Fibroblast of lung (primary cell): ENCODE measurements at regions not wholly inside any gene's neighbourhood (a gene's known extent, or its start where the extent isn't known, plus 50 kb on each side); places are given as distances from the start of the nearest gene placed in this dataset.

Source experiments
- DNase-seq, 2 donors: peaks; one replicate each; pipeline versions ENCODE4 v3.0.0 to v3.0.0-alpha.2; 2010; ENCODE audit warnings: low read depth in 2 of 2
- H2AFZ ChIP-seq: 2 replicates; pipeline ENCODE4 v1.5.1; 2012; ENCODE audit warnings: low read length, control low read depth, inconsistent platforms
- H3K27ac ChIP-seq: 2 replicates; pipeline ENCODE4 v1.5.1; 2011; ENCODE audit warnings: low read length, control low read depth; ENCODE audit not compliant: insufficient read depth
- H3K27me3 ChIP-seq: 2 replicates; pipeline ENCODE4 v1.5.1; 2011; ENCODE audit warnings: mild to moderate bottlenecking, low read length; ENCODE audit not compliant: control insufficient read depth, insufficient read depth
- H3K36me3 ChIP-seq: 2 replicates; pipeline ENCODE4 v1.5.1; 2011; ENCODE audit warnings: low read length; ENCODE audit not compliant: control insufficient read depth, insufficient read depth
- H3K4me1 ChIP-seq: 2 replicates; pipeline ENCODE4 v1.5.1; 2011; ENCODE audit warnings: low read length; ENCODE audit not compliant: control insufficient read depth, insufficient read depth; ENCODE audit errors: extremely low read depth
- H3K4me2 ChIP-seq: 2 replicates; pipeline ENCODE4 v1.5.1; 2011; ENCODE audit warnings: low read length, control low read depth; ENCODE audit not compliant: insufficient read depth; ENCODE audit errors: extremely low read depth
- H3K4me3 ChIP-seq, 4 experiments: fragments of 200-600 bp in 1 of 4; sonication (generic) in 1 of 4; replicated peaks in 1 of 4; 2 replicates each; pipeline ENCODE4 v1.5.1; 2011 to 2016; ENCODE audit warnings: low read length in 4 of 4, low read depth in 3 of 4, mild to moderate bottlenecking in 3 of 4, control low read depth in 2 of 4, inconsistent platforms in 1 of 4, mixed read lengths in 1 of 4; ENCODE audit not compliant: insufficient read depth in 1 of 4; ENCODE audit errors: control extremely low read depth in 1 of 4
- H3K79me2 ChIP-seq: 2 replicates; pipeline ENCODE4 v1.5.1; 2012; ENCODE audit warnings: mild to moderate bottlenecking, low read length, inconsistent platforms; ENCODE audit not compliant: control insufficient read depth, insufficient read depth
- H3K9ac ChIP-seq: 2 replicates; pipeline ENCODE4 v1.5.1; 2011; ENCODE audit warnings: mild to moderate bottlenecking, low read length, control low read depth; ENCODE audit not compliant: insufficient read depth
- H3K9me3 ChIP-seq: 2 replicates; pipeline ENCODE4 v1.5.1; 2012; ENCODE audit warnings: low read depth, low read length; ENCODE audit not compliant: control insufficient read depth, insufficient read depth
- H4K20me1 ChIP-seq: 2 replicates; pipeline ENCODE4 v1.5.1; 2011; ENCODE audit warnings: low read length; ENCODE audit not compliant: control insufficient read depth, insufficient read depth; ENCODE audit errors: extremely low read depth
- EZH2 ChIP-seq: IDR thresholded peaks from 2 replicates; pipeline ENCODE4 v1.5.1; 2012; ENCODE audit warnings: low read length, control low read depth, mild to moderate bottlenecking; ENCODE audit errors: missing control alignments
- TF ChIP-seq, protein P1 (sequence below), 2 donors: IDR thresholded peaks in 1 of 2; conservative IDR thresholded peaks in 1 of 2; 1 replicate in 1 of 2; 2 replicates in 1 of 2; pipeline ENCODE4 v1.5.1; 2011 to 2012; ENCODE audit warnings: low read length in 2 of 2, control low read depth in 1 of 2, inconsistent platforms in 1 of 2, low read depth in 1 of 2, mild to moderate bottlenecking in 1 of 2

DNA sequence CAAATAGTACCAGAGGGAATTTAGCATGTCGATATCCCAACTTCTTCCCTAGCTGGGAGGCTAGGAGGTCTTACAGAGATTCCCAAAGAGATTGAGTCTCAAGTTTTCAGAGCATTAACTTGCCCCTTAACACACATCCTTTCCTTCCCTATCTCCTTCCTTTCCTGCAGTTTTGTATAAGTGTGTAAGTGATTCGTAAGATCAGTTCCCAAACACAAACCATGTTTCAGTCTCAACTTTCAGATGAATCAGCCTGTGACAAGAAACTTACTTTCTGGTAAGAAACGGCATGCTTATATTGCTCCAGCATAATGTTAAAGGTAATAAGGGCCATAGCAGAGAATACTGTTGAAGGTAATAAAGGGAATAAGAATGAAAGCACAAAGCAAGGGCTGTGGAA lies 472.2 kb downstream of the LIG4 start:
- Histone ChIP-seq H3K36me3 (no peaks in the 10 kb centered on the region), H3K4me3 (peak overlapping the region in 1 of 4 experiments; percentile 7), H2AFZ (no peak overlapping the region), H3K9me3 (no peaks in the 10 kb centered on the region), H3K79me2 (no peaks in the 10 kb centered on the region), H3K9ac (no peak overlapping the region), H3K27me3 (no peaks in the 10 kb centered on the region), H3K4me1 (no peaks in the 10 kb centered on the region), H3K27ac (no peak overlapping the region), H3K4me2 (no peak overlapping the region), H4K20me1 (no peaks in the 10 kb centered on the region)
- TF ChIP-seq, protein P1, sequence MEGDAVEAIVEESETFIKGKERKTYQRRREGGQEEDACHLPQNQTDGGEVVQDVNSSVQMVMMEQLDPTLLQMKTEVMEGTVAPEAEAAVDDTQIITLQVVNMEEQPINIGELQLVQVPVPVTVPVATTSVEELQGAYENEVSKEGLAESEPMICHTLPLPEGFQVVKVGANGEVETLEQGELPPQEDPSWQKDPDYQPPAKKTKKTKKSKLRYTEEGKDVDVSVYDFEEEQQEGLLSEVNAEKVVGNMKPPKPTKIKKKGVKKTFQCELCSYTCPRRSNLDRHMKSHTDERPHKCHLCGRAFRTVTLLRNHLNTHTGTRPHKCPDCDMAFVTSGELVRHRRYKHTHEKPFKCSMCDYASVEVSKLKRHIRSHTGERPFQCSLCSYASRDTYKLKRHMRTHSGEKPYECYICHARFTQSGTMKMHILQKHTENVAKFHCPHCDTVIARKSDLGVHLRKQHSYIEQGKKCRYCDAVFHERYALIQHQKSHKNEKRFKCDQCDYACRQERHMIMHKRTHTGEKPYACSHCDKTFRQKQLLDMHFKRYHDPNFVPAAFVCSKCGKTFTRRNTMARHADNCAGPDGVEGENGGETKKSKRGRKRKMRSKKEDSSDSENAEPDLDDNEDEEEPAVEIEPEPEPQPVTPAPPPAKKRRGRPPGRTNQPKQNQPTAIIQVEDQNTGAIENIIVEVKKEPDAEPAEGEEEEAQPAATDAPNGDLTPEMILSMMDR (conservative IDR thresholded peaks at IDR 0.05 in 1 of 2, IDR thresholded peaks at IDR 0.05 in 1 of 2; ENCODE audit: low read depth in 1 of 2, low read length in 2 of 2) = no peak
- TF ChIP-seq EZH2 = no peak
- peak in 1 of 2 donors; percentile 21 for DNase-seq

- H3K4me1 ChIP-seq = no peaks in the 10 kb centered on the region
- H3K9me3 ChIP-seq = no peaks in the 10 kb centered on the region
- H4K20me1 ChIP-seq = no peaks in the 10 kb centered on the region
- H3K4me3 ChIP-seq = no peak overlapping the region
- H2AFZ ChIP-seq = no peak overlapping the region
- no peak overlapping the region for H3K27ac ChIP-seq
- no peak overlapping the region for H3K9ac ChIP-seq
- TF ChIP-seq, protein P1 (conservative IDR thresholded peaks at IDR 0.05 in 1 of 2, IDR thresholded peaks at IDR 0.05 in 1 of 2; ENCODE audit: low read depth in 1 of 2, low read length in 2 of 2) = no peak
- TF ChIP-seq EZH2 = no peak
- no peak overlapping the region for H3K4me2 ChIP-seq
- no peaks in the 10 kb centered on the region for H3K36me3 ChIP-seq
- DNase-seq = no peak
- no peaks in the 10 kb centered on the region for H3K79me2 ChIP-seq
- no peaks in the 10 kb centered on the region for H3K27me3 ChIP-seq
Measured at GRCh38 chr13:107742544-107742943, 472.8 kb downstream of the LIG4 start.

GRCh38 chr13:107738004-107738403 lies 477.3 kb downstream of the LIG4 start:
- Histone ChIP-seq H3K9ac (no peak overlapping the region), H3K27ac (no peak overlapping the region), H3K4me1 (no peaks in the 10 kb centered on the region), H3K79me2 (no peaks in the 10 kb centered on the region), H3K4me3 (no peak overlapping the region), H3K36me3 (no peaks in the 10 kb centered on the region), H3K4me2 (peak overlapping the region; percentile 52), H3K9me3 (no peaks in the 10 kb centered on the region), H3K27me3 (no peaks in the 10 kb centered on the region), H4K20me1 (no peaks in the 10 kb centered on the region), H2AFZ (no peak overlapping the region)
- peak in 1 of 2 donors; percentile 18 for DNase-seq
- TF ChIP-seq, protein P1 (conservative IDR thresholded peaks at IDR 0.05 in 1 of 2, IDR thresholded peaks at IDR 0.05 in 1 of 2; ENCODE audit: low read depth in 1 of 2, low read length in 2 of 2) = no peak
- TF ChIP-seq EZH2 = no peak
